ENCODE measurements at regions not wholly inside any gene's neighbourhood (a gene's known extent, or its start where the extent isn't known, plus 50 kb on each side); places are given as distances from the start of the nearest gene placed in this dataset.
"Not testable (repeated sequence)": the region's sequence is repeated elsewhere in the genome, so short reads cannot be mapped to it uniquely, and the experiment has no call there.

DNA sequence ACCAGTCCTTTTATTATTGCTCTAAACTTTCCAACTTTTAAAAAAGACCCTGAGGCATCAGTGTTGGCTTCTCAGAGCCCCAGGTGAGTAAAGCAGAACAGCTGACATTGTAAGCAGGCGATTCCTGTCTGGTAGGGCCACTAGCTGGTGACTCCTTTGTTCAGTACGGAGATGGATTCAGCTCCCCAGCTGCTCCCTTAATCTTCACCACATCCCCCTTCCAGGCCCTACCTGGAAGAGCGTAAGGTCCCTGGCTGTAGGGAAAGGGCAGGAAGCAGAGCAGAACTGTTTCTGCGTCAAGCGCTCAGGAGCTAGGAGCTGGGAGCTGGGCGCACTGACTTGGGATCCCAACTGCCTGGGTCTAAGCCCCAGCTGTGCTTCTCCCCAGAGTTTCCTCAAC lies 203.7 kb upstream of the TAS2R1 start:
- Mint-ChIP-seq H3K27me3 (ENCODE audit: low read depth) (no peaks in the 10 kb centered on the region), H3K4me1 (ENCODE audit: low read depth) (no peaks in the 10 kb centered on the region), H3K36me3 (ENCODE audit: insufficient read depth) (no peaks in the 10 kb centered on the region), H3K4me3 (no peak overlapping the region), H3K9me3 (no peaks in the 10 kb centered on the region)
- ATAC-seq (no peak), DNase-seq (no peak)

DNA sequence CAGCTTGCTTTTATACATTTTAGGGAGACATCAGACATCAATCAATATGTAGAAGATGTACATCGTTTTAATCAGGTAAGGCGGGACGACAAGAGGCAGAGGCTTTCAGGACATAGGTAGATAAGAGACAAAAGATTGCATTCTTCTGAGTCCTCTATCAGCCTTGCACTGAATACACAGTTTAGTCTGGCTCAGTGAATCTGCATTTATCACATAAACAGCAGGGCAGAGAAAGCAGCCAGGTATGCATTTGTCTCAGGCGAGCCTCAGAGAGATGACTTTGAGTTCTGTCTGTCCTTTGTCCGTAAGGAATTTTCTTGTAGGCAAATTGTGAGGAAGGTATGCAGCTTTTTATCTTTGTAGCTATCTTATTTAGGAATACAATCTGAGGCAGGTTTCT lies 202.8 kb upstream of the TAS2R1 start:
- no peaks in the 10 kb centered on the region for H3K36me3 Mint-ChIP-seq (ENCODE audit: insufficient read depth)
- H3K27me3 Mint-ChIP-seq (ENCODE audit: low read depth): no peaks in the 10 kb centered on the region
- ATAC-seq: no peak
- H3K4me1 Mint-ChIP-seq (ENCODE audit: low read depth): no peaks in the 10 kb centered on the region
- H3K9me3 Mint-ChIP-seq: no peaks in the 10 kb centered on the region
- DNase-seq: no peak
- no peak overlapping the region for H3K4me3 Mint-ChIP-seq

GRCh38 chr5:9831823-9832222 lies 201.7 kb upstream of the TAS2R1 start:
- no peak for ATAC-seq
- no peaks in the 10 kb centered on the region for H3K36me3 Mint-ChIP-seq (ENCODE audit: insufficient read depth)
- no peaks in the 10 kb centered on the region for H3K9me3 Mint-ChIP-seq
- no peaks in the 10 kb centered on the region for H3K27me3 Mint-ChIP-seq (ENCODE audit: low read depth)
- no peak overlapping the region for H3K4me3 Mint-ChIP-seq
- no peaks in the 10 kb centered on the region for H3K4me1 Mint-ChIP-seq (ENCODE audit: low read depth)
- no peak for DNase-seq

GRCh38 chr5:9830184-9830583 lies 200.0 kb upstream of the TAS2R1 start:
- Mint-ChIP-seq H3K27me3 (ENCODE audit: low read depth) (no peaks in the 10 kb centered on the region), H3K4me1 (ENCODE audit: low read depth) (no peaks in the 10 kb centered on the region), H3K9me3 (no peaks in the 10 kb centered on the region), H3K4me3 (no peak overlapping the region), H3K36me3 (ENCODE audit: insufficient read depth) (no peaks in the 10 kb centered on the region)
- DNase-seq (no peak), ATAC-seq (no peak)

- H3K4me1 Mint-ChIP-seq (ENCODE audit: low read depth): no peaks in the 10 kb centered on the region
- ATAC-seq (no peak), DNase-seq (no peak)
- H3K36me3 Mint-ChIP-seq (ENCODE audit: insufficient read depth): no peaks in the 10 kb centered on the region
- no peaks in the 10 kb centered on the region for H3K27me3 Mint-ChIP-seq (ENCODE audit: low read depth)
- no peak overlapping the region for H3K4me3 Mint-ChIP-seq
- H3K9me3 Mint-ChIP-seq: no peaks in the 10 kb centered on the region
Measured at GRCh38 chr5:9829621-9830020, 199.5 kb upstream of the TAS2R1 start.

DNA sequence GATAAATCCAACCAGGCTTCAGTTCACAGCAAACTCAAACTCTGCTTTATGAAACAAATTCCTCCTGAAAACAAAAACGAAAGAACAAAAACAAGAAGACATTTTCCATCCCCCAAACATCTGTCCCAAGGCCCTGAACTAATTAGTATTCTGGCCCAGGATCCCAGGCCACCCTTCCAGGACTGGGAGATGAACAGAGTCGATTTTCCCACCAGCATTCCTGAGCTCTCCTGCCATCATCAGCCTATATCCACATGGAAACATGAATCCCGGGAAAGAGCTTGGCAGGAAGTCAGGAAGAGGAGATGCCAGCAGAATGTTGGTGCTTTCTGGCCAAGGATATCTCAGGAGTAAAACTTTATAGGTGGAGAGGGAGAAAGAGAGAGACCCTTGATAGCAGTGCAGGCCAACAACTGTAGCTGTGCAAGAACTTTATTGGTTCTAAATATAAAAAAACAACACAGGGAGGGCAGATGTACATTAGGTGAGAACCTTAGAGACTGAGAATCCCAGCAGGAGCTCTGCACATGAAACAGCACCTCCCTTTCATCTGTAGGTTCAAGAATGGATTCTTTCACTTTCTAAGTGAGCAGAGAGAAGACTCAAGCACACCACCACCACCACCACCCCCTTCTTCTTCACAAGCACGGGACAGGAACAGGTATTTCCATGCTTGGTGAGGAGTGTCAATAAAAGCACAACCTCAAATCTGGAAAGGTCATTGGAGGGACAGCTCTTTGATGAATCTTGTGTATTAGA lies 190.7 kb upstream of the TAS2R1 start:
- ATAC-seq (no peak), DNase-seq (no peak)
- Mint-ChIP-seq H3K4me1 (ENCODE audit: low read depth) (no peaks in the 10 kb centered on the region), H3K9me3 (peaks cover 4% of the 10 kb centered on the region), H3K36me3 (ENCODE audit: insufficient read depth) (no peaks in the 10 kb centered on the region), H3K4me3 (no peak overlapping the region), H3K27me3 (ENCODE audit: low read depth) (no peaks in the 10 kb centered on the region)

DNA sequence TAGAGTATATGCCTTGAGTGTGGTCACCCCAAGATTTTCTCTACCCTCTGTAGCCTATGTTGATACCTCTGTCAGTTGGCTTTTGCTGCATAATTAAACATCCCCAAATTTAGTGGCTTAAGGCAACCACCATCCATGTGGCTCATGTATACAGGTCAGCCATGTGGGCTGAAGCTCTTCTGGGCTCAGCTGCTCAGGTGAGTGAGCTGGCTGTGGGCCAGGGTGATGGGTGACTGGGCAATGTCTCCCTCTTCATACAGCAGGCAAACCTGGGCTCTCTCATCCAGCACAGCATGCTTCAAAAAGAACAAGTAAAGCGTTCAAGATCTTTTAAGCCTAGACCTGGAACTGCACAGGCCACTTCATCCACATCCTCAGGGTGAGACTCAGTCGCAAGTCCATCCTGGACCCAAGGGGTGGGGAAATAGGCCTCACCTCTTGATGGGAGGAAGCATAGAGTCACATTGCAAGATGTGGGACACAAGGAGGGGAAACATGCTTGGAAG lies 188.2 kb upstream of the TAS2R1 start:
- Mint-ChIP-seq H3K36me3 (ENCODE audit: insufficient read depth) (no peaks in the 10 kb centered on the region), H3K4me1 (ENCODE audit: low read depth) (no peaks in the 10 kb centered on the region), H3K9me3 (peaks cover 4% of the 10 kb centered on the region), H3K27me3 (ENCODE audit: low read depth) (no peaks in the 10 kb centered on the region), H3K4me3 (no peak overlapping the region)
- no peak for ATAC-seq
- no peak for DNase-seq

DNA sequence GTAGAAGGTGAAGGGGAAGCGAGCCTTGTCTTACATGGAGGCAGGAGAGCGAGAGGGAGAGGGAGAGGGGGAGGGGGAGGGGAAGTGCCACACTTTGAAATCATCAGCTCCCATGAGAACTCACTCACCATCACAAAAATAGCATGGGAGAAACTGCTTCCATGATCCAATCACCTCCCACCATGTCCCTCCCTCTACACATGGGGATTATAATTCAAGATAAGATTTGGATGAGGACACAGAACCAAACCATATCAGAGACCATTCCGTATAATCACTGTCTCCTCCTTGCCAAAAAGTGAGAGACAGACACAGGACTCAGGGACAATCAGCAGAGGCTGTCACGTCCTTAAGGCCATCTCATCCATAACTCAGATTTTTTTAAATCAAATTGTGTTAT lies 187.7 kb upstream of the TAS2R1 start:
- no peak overlapping the region for H3K4me3 Mint-ChIP-seq
- no peaks in the 10 kb centered on the region for H3K4me1 Mint-ChIP-seq (ENCODE audit: low read depth)
- DNase-seq (no peak), ATAC-seq (no peak)
- H3K36me3 Mint-ChIP-seq (ENCODE audit: insufficient read depth): no peaks in the 10 kb centered on the region
- no peaks in the 10 kb centered on the region for H3K27me3 Mint-ChIP-seq (ENCODE audit: low read depth)
- H3K9me3 Mint-ChIP-seq: peaks cover 4% of the 10 kb centered on the region

DNA sequence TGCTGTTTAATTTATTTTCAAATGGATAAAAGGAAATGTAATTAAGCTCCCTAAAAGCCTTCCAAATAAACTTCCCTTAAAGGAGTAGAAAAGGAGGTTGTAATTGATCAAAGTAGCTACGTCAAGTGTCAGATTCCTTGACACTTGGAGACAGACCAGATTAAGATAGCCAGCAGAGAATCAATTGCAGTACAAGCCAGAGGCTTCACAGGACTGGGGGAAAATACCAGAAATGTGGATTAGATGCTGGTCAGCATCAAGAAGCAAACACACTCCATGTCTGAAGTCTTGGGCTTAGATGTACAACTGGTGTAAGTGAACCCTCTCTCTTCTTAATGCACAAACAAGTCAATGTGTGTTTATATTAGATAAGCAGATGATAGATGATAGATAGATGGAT lies 184.9 kb upstream of the TAS2R1 start:
- H3K4me1 Mint-ChIP-seq (ENCODE audit: low read depth): no peaks in the 10 kb centered on the region
- ATAC-seq (no peak), DNase-seq (no peak)
- no peaks in the 10 kb centered on the region for H3K36me3 Mint-ChIP-seq (ENCODE audit: insufficient read depth)
- no peaks in the 10 kb centered on the region for H3K27me3 Mint-ChIP-seq (ENCODE audit: low read depth)
- H3K9me3 Mint-ChIP-seq: peaks cover 14% of the 10 kb centered on the region
- H3K4me3 Mint-ChIP-seq: no peak overlapping the region

- Mint-ChIP-seq H3K4me3 (no peak overlapping the region), H3K4me1 (ENCODE audit: low read depth) (no peaks in the 10 kb centered on the region), H3K27me3 (ENCODE audit: low read depth) (no peaks in the 10 kb centered on the region), H3K9me3 (peaks cover 23% of the 10 kb centered on the region), H3K36me3 (ENCODE audit: insufficient read depth) (no peaks in the 10 kb centered on the region)
- ATAC-seq (no peak), DNase-seq (no peak)
Measured at GRCh38 chr5:9813305-9813704, 183.2 kb upstream of the TAS2R1 start.

DNA sequence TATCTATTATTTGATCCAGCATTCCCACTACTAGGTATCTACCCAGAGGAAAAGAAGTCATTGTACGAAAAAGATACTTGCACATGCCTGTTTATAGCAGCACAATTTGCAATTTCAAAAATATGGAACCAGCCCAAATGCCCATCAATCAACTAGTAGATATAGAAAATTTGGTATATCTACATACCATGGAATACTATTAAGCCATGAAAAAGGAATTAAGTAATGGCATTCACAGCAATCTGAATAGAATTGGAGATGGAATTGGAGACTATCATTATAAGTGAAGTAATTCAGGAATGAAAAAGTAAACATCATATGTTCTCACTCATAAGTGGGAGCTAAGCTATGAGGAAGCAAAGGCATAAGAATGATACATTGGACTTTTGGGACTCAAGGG lies 177.2 kb upstream of the TAS2R1 start:
- H3K4me3 Mint-ChIP-seq; H3K27me3 Mint-ChIP-seq (ENCODE audit: low read depth); ATAC-seq; H3K4me1 Mint-ChIP-seq (ENCODE audit: low read depth); DNase-seq; H3K36me3 Mint-ChIP-seq (ENCODE audit: insufficient read depth): not testable (repeated sequence)
- peaks cover 31% of the 10 kb centered on the region for H3K9me3 Mint-ChIP-seq

DNA sequence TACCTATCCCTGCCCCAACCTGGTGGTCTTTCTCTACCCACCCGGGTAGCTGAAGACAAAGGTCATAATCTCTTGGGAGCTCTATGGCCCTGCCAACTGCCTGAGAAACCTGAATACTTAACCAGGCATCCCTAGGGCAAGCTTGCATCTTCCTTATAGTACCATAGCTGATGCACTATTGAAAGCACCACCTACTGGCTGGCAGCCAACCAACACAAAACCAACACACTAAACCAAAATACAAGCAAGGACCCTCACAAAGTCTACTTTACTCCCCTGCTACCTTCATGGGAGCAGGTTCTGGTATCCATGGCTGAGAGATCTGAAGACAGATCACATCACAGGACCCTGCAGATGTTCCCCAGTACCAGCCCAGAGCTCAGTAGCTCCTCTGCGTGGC lies 171.8 kb upstream of the TAS2R1 start:
- Mint-ChIP-seq H3K36me3 (ENCODE audit: insufficient read depth) (no peaks in the 10 kb centered on the region), H3K9me3 (peaks cover 13% of the 10 kb centered on the region), H3K27me3 (ENCODE audit: low read depth) (no peaks in the 10 kb centered on the region), H3K4me3 (no peak overlapping the region), H3K4me1 (ENCODE audit: low read depth) (no peaks in the 10 kb centered on the region)
- no peak for ATAC-seq
- DNase-seq: no peak

- H3K27me3 Mint-ChIP-seq (ENCODE audit: low read depth): no peaks in the 10 kb centered on the region
- DNase-seq: no peak
- peaks cover 10% of the 10 kb centered on the region for H3K9me3 Mint-ChIP-seq
- no peak for ATAC-seq
- no peak overlapping the region for H3K4me3 Mint-ChIP-seq
- H3K4me1 Mint-ChIP-seq (ENCODE audit: low read depth): no peaks in the 10 kb centered on the region
- H3K36me3 Mint-ChIP-seq (ENCODE audit: insufficient read depth): no peaks in the 10 kb centered on the region
Measured at GRCh38 chr5:9799606-9800005, 169.5 kb upstream of the TAS2R1 start.

- Mint-ChIP-seq H3K4me3 (no peak overlapping the region), H3K27me3 (ENCODE audit: low read depth) (no peaks in the 10 kb centered on the region)
Measured at GRCh38 chr5:9790276-9790675, 160.1 kb upstream of the TAS2R1 start.

DNA sequence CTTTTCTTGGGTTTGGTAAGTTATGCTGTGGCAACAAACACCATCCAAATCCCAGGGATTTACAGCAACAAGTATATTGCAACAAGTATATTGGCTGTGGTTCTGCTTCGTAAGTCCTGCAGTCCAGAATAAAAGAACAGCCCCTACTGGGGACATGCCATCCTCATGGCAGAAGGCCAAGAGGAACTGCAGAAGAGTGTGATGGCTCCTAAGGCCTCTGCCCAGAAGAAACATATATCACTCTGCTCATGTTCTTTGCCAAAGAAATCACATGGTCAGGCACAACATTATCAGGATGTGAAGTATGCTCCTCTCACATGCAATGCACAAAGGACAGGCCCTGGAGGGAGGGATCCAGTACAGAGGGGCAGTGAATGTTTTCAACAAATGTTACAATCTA lies 159.6 kb upstream of the TAS2R1 start:
- DNase-seq (no peak), ATAC-seq (no peak)
- Mint-ChIP-seq H3K4me3 (no peak overlapping the region), H3K4me1 (ENCODE audit: low read depth) (no peaks in the 10 kb centered on the region), H3K36me3 (ENCODE audit: insufficient read depth) (no peaks in the 10 kb centered on the region), H3K27me3 (ENCODE audit: low read depth) (no peaks in the 10 kb centered on the region), H3K9me3 (no peaks in the 10 kb centered on the region)

More at GRCh38 chr5:9790276-9790675, 160.1 kb upstream of the TAS2R1 start:
- DNase-seq (no peak), ATAC-seq (no peak)
- no peaks in the 10 kb centered on the region for H3K36me3 Mint-ChIP-seq (ENCODE audit: insufficient read depth)
- no peaks in the 10 kb centered on the region for H3K4me1 Mint-ChIP-seq (ENCODE audit: low read depth)
- H3K9me3 Mint-ChIP-seq: no peaks in the 10 kb centered on the region
